ENCODE measurements at regions not wholly inside any gene's neighbourhood (a gene's known extent, or its start where the extent isn't known, plus 50 kb on each side); places are given as distances from the start of the nearest gene placed in this dataset.

GRCh38 chr12:18905134-18905533 is 167.2 kb downstream of the CAPZA3 start:
- no peak for DNase-seq

DNA sequence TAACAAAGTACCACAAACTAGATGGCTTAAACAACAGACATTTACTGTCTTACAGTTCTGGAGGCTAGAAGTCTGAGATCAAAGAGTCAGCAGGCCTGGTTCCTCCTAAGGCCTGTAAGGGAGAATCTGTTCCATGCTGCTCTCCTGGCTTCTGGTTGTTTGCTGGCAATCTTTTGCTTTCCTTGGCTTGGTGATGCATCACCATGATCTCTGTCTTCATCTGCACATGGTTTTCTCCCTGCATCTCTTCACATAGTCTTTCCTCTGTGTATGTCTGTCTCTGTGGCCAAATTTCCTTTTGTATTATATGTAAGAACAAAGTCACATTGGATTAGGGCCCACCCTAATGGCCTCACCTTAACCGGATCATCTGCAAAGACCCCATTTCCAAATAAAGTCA is 168.5 kb downstream of the CAPZA3 start:
- no peak for DNase-seq

- no peak for DNase-seq
Observed at GRCh38 chr12:18907127-18907526, 169.2 kb downstream of the CAPZA3 start.

- DNase-seq = no peak
Observed at GRCh38 chr12:18907728-18908127, 169.8 kb downstream of the CAPZA3 start.

- no peak for DNase-seq
Observed at GRCh38 chr12:18908191-18908590, 170.3 kb downstream of the CAPZA3 start.

DNA sequence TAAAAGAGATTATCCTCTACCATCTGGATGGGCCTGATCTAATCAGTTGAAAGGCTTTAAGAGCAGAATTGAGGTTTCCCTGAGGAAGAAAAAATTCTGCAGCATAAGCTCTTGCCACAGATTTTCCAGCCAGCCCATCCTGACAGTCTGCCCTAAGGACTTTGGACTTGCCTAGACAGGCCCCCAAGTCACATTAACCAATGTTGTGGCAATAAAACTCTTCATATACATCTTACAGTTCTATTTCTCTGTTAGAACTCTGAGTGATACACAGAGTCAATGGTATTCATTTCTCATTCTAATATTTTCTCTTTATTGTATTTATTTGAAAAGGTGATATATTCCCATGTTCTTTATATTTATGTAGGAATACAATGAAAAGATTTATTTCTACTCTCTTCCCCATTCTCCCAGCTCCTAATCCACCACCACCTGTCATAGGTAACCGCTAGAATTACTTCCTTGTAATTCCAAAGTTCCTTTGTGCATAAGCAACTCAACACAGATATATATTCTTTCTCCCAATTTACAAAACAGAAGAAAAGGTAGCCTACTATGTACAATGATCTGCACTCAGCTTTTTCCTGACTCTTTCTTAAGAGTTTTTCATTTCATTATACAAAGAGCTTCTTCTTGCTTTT is 182.1 kb downstream of the CAPZA3 start:
- DNase-seq = no peak

GRCh38 chr12:18922851-18923250 is 184.9 kb downstream of the CAPZA3 start:
- DNase-seq = no peak

GRCh38 chr12:18923721-18924120 is 185.8 kb downstream of the CAPZA3 start:
- no peak for DNase-seq

DNA sequence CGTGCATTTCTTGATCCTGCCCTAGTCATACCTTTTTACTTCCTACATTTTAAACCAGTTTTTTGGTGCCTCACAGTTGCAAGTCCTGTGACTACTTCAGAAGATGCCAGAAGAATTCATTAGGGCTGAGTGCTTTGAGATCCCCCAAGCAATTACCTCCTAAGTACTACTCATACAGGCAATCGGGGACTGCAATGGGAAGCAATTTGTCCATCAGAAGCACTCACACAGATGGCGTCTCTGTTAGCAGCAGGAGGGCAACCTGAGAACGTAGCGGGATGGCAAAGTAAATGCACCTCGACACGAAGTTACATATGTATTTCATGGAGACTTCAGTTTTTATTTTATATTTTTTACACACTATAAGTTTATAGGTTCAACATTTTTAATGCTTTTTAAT is 188.3 kb downstream of the CAPZA3 start:
- DNase-seq = no peak

DNA sequence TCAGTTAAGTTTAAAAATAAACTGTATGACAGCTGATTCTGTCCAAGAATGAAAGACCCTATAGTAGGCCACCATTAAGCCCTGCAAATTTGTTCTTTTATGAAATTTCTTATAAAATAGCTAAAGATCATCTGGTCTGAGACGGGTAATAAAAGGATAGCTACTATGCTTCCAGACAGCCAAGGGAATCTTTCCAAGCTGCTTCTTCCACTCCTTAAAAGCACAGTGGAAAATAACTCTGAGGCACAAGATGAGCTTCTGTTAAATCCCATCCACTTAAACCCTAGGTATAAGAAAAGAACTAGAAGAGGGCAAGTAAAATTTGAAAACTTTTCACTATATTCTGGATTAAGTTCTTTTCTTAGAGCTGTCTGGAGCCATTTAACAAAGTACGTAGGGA is 194.3 kb downstream of the CAPZA3 start:
- no peak for DNase-seq

- DNase-seq = no peak
Observed at GRCh38 chr12:18932715-18933114, 194.8 kb downstream of the CAPZA3 start.

DNA sequence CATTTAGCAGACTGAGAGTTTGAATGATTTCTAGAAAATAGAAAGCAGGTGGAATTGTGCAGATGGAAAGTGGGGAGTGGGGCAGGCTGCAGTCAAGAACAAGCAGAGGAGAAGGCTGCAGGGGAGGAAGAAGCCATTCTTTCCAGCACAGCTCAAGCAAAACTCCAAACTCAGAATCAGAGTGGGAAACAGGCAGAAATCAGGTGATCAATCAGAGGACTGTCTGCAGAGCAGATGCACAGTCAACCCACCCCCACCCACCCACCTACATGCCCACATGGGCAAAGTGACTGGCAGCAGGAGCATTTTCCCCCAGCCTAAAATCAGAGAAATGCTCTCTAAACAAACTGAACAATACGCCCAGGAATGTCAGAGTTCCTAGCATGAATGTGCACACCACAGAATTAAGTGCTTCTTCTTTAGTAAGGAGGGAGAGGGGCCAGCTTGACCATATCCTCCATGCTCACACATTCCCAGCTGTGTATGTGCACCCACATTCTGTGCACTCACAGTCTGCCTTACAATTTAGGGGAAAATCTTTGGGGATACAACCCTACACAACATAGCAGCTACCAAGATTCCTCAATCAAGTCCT is 194.1 kb upstream of the PLEKHA5 start:
- DNase-seq = no peak

GRCh38 chr12:18939051-18939450 is 190.5 kb upstream of the PLEKHA5 start:
- no peak for DNase-seq

DNA sequence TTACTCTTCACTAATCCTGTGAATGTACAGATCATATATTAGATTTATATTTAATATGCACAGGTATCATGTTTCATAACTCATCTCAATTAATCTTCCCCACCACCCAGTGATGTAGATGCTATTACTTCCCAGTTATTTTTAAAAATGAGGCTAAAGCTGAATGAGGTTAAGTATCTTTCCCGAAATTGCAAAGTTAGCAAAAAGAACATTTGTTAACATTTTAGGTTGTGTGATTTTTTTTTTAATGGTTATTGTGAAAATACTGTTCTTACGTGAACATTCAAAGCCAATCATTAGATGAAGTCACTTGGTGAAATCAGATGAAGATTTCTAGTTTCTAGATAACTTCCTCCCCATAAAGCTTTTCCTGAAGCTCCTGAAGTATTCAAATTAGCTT is 186.9 kb upstream of the PLEKHA5 start:
- DNase-seq = no peak

DNA sequence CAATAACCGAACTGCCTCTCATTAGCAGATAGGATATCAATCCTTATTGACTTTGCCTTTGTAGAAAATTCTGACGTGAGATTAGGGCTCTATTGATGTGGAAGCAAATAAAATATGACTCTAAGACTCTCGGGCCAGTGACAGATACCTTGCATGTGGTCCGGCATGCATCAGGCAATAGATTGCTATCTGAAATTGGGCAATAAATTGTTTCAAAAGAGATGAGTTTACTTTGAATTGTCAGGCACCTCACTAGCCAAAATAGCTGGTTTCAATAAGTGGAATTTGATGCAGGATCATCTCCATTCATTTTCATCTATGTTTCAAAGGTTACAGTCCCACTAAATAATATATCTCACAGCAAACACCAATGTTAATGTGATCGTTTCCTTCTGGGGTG is 186.3 kb upstream of the PLEKHA5 start:
- DNase-seq = no peak

GRCh38 chr12:18946106-18946505 is 183.4 kb upstream of the PLEKHA5 start:
- DNase-seq = no peak

- no peak for DNase-seq
Observed at GRCh38 chr12:18951218-18951617, 178.3 kb upstream of the PLEKHA5 start.

GRCh38 chr12:18953505-18953904 is 176.0 kb upstream of the PLEKHA5 start:
- no peak for DNase-seq

DNA sequence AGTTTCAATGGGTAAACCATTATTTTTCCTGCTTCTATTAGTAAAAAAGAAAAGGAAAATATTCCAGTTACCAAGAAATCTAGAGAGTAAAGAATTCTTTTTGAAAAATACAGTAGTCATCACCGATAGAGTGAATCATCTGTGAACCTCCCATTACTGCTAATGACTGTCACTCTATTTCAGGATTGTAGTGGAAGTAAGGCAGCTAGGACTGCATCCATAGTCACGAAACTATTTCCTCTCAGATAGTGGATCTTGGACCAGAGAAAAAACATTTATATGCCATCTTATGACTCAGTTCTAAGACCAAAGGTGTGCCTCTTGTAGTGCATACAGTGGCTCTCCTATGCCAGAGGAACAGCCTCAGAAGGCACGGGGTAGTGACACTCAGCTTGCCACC is 173.9 kb upstream of the PLEKHA5 start:
- DNase-seq = no peak

DNA sequence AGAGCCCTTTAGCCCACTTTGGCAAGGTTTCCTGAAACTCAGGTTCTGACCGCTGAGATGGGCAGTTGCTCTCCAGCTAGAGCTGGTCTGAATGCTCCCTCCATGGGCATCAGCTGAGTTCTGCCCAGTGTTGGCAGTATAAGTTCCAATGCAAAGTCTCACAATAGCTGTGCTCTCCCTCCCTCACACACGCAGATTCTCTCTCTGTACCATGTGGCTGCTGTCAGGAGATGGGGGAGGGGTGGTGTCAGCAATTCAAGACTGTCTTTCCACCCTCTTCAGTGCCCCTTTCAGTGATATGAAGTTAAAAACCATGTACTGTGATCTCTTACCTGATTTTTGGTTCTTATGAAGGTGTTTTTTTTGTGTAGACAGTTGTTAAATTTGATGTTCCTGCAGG is 164.3 kb upstream of the PLEKHA5 start:
- DNase-seq = no peak

DNA sequence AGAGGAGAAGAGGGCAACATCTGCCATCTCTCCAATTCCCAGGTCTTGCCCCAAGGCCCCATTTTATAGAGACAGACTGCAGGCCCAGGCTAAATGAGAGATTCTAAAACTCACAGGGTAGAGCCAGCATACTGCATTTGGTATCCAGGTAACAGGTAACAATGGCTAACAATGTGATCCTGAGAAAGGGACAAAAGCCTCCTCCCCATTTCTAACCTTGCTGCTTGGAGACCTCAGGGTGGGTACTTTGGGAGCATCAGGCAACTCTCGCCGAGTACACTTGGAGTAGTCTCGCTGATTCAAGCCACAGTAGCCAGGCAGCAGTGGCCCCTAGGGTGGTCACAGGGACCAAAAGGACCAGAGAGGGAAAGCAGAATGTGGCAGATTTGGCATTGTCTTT is 162.6 kb upstream of the PLEKHA5 start:
- no peak for DNase-seq

GRCh38 chr12:18967814-18968213 is 161.7 kb upstream of the PLEKHA5 start:
- DNase-seq = no peak

DNA sequence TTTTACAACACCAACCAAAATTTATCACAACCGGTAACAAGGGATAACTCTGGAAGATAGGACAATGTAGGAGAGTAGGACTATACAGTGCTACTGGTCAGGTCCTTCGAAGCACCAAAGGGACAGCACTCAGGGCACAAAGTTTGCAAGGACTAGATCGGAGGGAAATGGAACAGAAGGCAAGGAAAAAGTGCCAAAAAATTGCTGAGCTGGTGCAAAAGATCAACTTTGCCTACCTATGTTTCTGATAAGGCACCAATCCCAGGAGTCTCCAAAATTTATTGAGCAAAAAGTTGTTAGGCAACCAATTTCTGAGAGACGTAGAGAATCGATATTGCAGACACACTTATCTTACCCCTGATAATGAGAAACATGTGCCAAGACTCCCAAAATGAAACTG is 160.0 kb upstream of the PLEKHA5 start:
- no peak for DNase-seq

GRCh38 chr12:18970603-18971002 is 158.9 kb upstream of the PLEKHA5 start:
- no peak for DNase-seq

GRCh38 chr12:18971932-18972331 is 157.6 kb upstream of the PLEKHA5 start:
- no peak for DNase-seq
